ENCODE measurements at regions not wholly inside any gene's neighbourhood (a gene's known extent, or its start where the extent isn't known, plus 50 kb on each side); places are given as distances from the start of the nearest gene placed in this dataset.

- TF ChIP-seq CTCF (conservative IDR thresholded peaks at IDR 0.05) = no peak
- no peak overlapping the region for H3K27ac ChIP-seq
These were observed 325.2 kb upstream of the CDH4 start for GRCh38 chr20:60926831-60927230.

GRCh38 chr20:60928341-60928740, 323.7 kb upstream of the CDH4 start:
- no peak overlapping the region for H3K27ac ChIP-seq
- TF ChIP-seq CTCF (conservative IDR thresholded peaks at IDR 0.05) = no peak

GRCh38 chr20:60930023-60930790, 321.9 kb upstream of the CDH4 start:
- no peak for TF ChIP-seq CTCF (conservative IDR thresholded peaks at IDR 0.05)

GRCh38 chr20:60931696-60932095, 320.4 kb upstream of the CDH4 start:
- H3K27ac ChIP-seq = no peak overlapping the region
- no peak for TF ChIP-seq CTCF (conservative IDR thresholded peaks at IDR 0.05)

More at GRCh38 chr20:60930023-60930790, 321.9 kb upstream of the CDH4 start:
- no peak overlapping the region for H3K27ac ChIP-seq

GRCh38 chr20:60934724-60935123, 317.3 kb upstream of the CDH4 start:
- TF ChIP-seq CTCF (conservative IDR thresholded peaks at IDR 0.05) = no peak
- no peak overlapping the region; the same call in 1 of the 2 replicates for H3K27ac ChIP-seq

GRCh38 chr20:60935971-60936370, 316.1 kb upstream of the CDH4 start:
- no peak overlapping the region for H3K27ac ChIP-seq
- TF ChIP-seq CTCF (conservative IDR thresholded peaks at IDR 0.05) = no peak; the same call in 1 of the 2 replicates

GRCh38 chr20:60937585-60937984, 314.5 kb upstream of the CDH4 start:
- no peak overlapping the region for H3K27ac ChIP-seq
- TF ChIP-seq CTCF (conservative IDR thresholded peaks at IDR 0.05) = no peak
